Rectal smooth muscle tissue (tissue), 1 donor: ENCODE measurements at regions not wholly inside any gene's neighbourhood (a gene's known extent, or its start where the extent isn't known, plus 50 kb on each side); places are given as distances from the start of the nearest gene placed in this dataset.

Experiments used
- H3K27ac ChIP-seq: one replicate; pipeline ENCODE4 v1.7.0; 2013; ENCODE audit warnings: low read depth, low read length, inconsistent platforms
- H3K27me3 ChIP-seq: one replicate; pipeline ENCODE4 v1.7.0; 2013; ENCODE audit warnings: low read length; ENCODE audit not compliant: control insufficient read depth, insufficient read depth
- H3K36me3 ChIP-seq: one replicate; pipeline ENCODE4 v1.7.0; 2013; ENCODE audit warnings: low read length; ENCODE audit not compliant: control insufficient read depth, insufficient read depth
- H3K4me1 ChIP-seq: one replicate; pipeline ENCODE4 v1.7.0; 2013; ENCODE audit warnings: low read length; ENCODE audit not compliant: control insufficient read depth, insufficient read depth
- H3K4me3 ChIP-seq: one replicate; pipeline ENCODE4 v1.7.0; 2013; ENCODE audit warnings: low read length
- H3K9ac ChIP-seq: one replicate; pipeline ENCODE4 v1.7.0; 2013; ENCODE audit warnings: low read length

GRCh38 chr9:80520231-80520630 lies 948.5 kb downstream of the TLE4 start:
- no peaks in the 10 kb centered on the region for H3K4me1 ChIP-seq
- no peaks in the 10 kb centered on the region for H3K36me3 ChIP-seq
- H3K27ac ChIP-seq, result no peak overlapping the region
- H3K27me3 ChIP-seq, result no peaks in the 10 kb centered on the region
- no peak overlapping the region for H3K9ac ChIP-seq
- no peak overlapping the region for H3K4me3 ChIP-seq

GRCh38 chr9:80518441-80518840 lies 946.7 kb downstream of the TLE4 start:
- no peaks in the 10 kb centered on the region for H3K27me3 ChIP-seq
- H3K9ac ChIP-seq, result no peak overlapping the region
- no peaks in the 10 kb centered on the region for H3K4me1 ChIP-seq
- H3K27ac ChIP-seq, result no peak overlapping the region
- H3K4me3 ChIP-seq, result no peak overlapping the region
- H3K36me3 ChIP-seq, result no peaks in the 10 kb centered on the region

GRCh38 chr9:80516679-80517078 lies 944.9 kb downstream of the TLE4 start:
- Histone ChIP-seq H3K9ac (no peak overlapping the region), H3K27me3 (no peaks in the 10 kb centered on the region), H3K27ac (no peak overlapping the region), H3K4me1 (no peaks in the 10 kb centered on the region), H3K36me3 (no peaks in the 10 kb centered on the region), H3K4me3 (no peak overlapping the region)

GRCh38 chr9:80509358-80509757 lies 937.6 kb downstream of the TLE4 start:
- no peak overlapping the region for H3K27ac ChIP-seq
- no peak overlapping the region for H3K4me3 ChIP-seq

GRCh38 chr9:80507611-80508010 lies 935.8 kb downstream of the TLE4 start:
- Histone ChIP-seq H3K27me3 (no peaks in the 10 kb centered on the region), H3K4me1 (peaks cover 12% of the 10 kb centered on the region), H3K27ac (no peak overlapping the region), H3K9ac (no peak overlapping the region), H3K4me3 (no peak overlapping the region), H3K36me3 (no peaks in the 10 kb centered on the region)

More at GRCh38 chr9:80509358-80509757, 937.6 kb downstream of the TLE4 start:
- no peak overlapping the region for H3K9ac ChIP-seq
- H3K4me1 ChIP-seq, result peaks cover 5% of the 10 kb centered on the region
- H3K36me3 ChIP-seq, result no peaks in the 10 kb centered on the region
- no peaks in the 10 kb centered on the region for H3K27me3 ChIP-seq

GRCh38 chr9:80504601-80505230 lies 933.0 kb downstream of the TLE4 start:
- Histone ChIP-seq H3K27ac (peak overlapping the region; percentile 19), H3K4me1 (peaks cover 12% of the 10 kb centered on the region), H3K4me3 (no peak overlapping the region), H3K36me3 (no peaks in the 10 kb centered on the region), H3K27me3 (no peaks in the 10 kb centered on the region), H3K9ac (no peak overlapping the region)

GRCh38 chr9:80503671-80504281 lies 932.0 kb downstream of the TLE4 start:
- Histone ChIP-seq H3K9ac (no peak overlapping the region), H3K27me3 (no peaks in the 10 kb centered on the region), H3K4me3 (no peak overlapping the region), H3K27ac (peak overlapping the region; percentile 19), H3K4me1 (peaks cover 12% of the 10 kb centered on the region), H3K36me3 (no peaks in the 10 kb centered on the region)

GRCh38 chr9:80502306-80502705 lies 930.5 kb downstream of the TLE4 start:
- Histone ChIP-seq H3K9ac (no peak overlapping the region), H3K36me3 (no peaks in the 10 kb centered on the region), H3K4me3 (no peak overlapping the region), H3K4me1 (peaks cover 12% of the 10 kb centered on the region), H3K27ac (no peak overlapping the region), H3K27me3 (no peaks in the 10 kb centered on the region)

- no peaks in the 10 kb centered on the region for H3K36me3 ChIP-seq
Measured at GRCh38 chr9:80501635-80502034, 929.9 kb downstream of the TLE4 start.

GRCh38 chr9:80500300-80500699 lies 928.5 kb downstream of the TLE4 start:
- H3K9ac ChIP-seq, result no peak overlapping the region
- no peaks in the 10 kb centered on the region for H3K27me3 ChIP-seq
- no peak overlapping the region for H3K4me3 ChIP-seq
- no peaks in the 10 kb centered on the region for H3K36me3 ChIP-seq
- no peak overlapping the region for H3K27ac ChIP-seq
- peaks cover 12% of the 10 kb centered on the region for H3K4me1 ChIP-seq

More at GRCh38 chr9:80501635-80502034, 929.9 kb downstream of the TLE4 start:
- Histone ChIP-seq H3K4me3 (no peak overlapping the region), H3K27ac (no peak overlapping the region), H3K27me3 (no peaks in the 10 kb centered on the region), H3K9ac (no peak overlapping the region), H3K4me1 (peaks cover 12% of the 10 kb centered on the region)

GRCh38 chr9:80498001-80498555 lies 926.3 kb downstream of the TLE4 start:
- H3K27me3 ChIP-seq, result no peaks in the 10 kb centered on the region
- H3K27ac ChIP-seq, result no peak overlapping the region
- no peak overlapping the region for H3K9ac ChIP-seq
- no peaks in the 10 kb centered on the region for H3K4me1 ChIP-seq
- H3K36me3 ChIP-seq, result no peaks in the 10 kb centered on the region
- no peak overlapping the region for H3K4me3 ChIP-seq

- no peaks in the 10 kb centered on the region for H3K27me3 ChIP-seq
- H3K4me3 ChIP-seq, result no peak overlapping the region
- no peaks in the 10 kb centered on the region for H3K36me3 ChIP-seq
- no peaks in the 10 kb centered on the region for H3K4me1 ChIP-seq
- no peak overlapping the region for H3K9ac ChIP-seq
- H3K27ac ChIP-seq, result no peak overlapping the region
Measured at GRCh38 chr9:80496901-80497556, 925.3 kb downstream of the TLE4 start.
